Activated T-helper 2 cell treated with anti-CD3 and anti-CD28 coated beads, Interferon-gamma antibody, Interleukin-2, Interleukin-4, amounts not matched to agents 10 μg/mL and 5 μg/mL and 100 μg/mL, durations not matched to agents 14 hours and 24 hours and 36 hours (primary cell): ENCODE measurements at regions not wholly inside any gene's neighbourhood (a gene's known extent, or its start where the extent isn't known, plus 50 kb on each side); places are given as distances from the start of the nearest gene placed in this dataset.

Experiments used
- DNase-seq: peaks from one replicate; pipeline ENCODE4 v3.0.0; 2021; ENCODE audit warnings: low spot score
- H3K27ac Mint-ChIP-seq: one replicate; pipeline ENCODE4 v1.8.0; 2021; ENCODE audit warnings: mixed read lengths
- H3K27me3 Mint-ChIP-seq: one replicate; pipeline ENCODE4 v1.8.0; 2021; ENCODE audit warnings: low read depth, mixed read lengths
- H3K36me3 Mint-ChIP-seq: one replicate; pipeline ENCODE4 v1.8.0; 2021; ENCODE audit warnings: low read depth, mixed read lengths
- H3K4me1 Mint-ChIP-seq: one replicate; pipeline ENCODE4 v1.8.0; 2021; ENCODE audit warnings: low read depth, mixed read lengths
- H3K4me3 Mint-ChIP-seq: one replicate; pipeline ENCODE4 v1.8.0; 2021; ENCODE audit warnings: low read depth, mild to moderate bottlenecking, moderate library complexity, mixed read lengths
- H3K9me3 Mint-ChIP-seq: one replicate; pipeline ENCODE4 v1.8.0; 2021; ENCODE audit warnings: mixed read lengths
- intact Hi-C: fragments of 100-400 bp; cut with micrococcal nuclease; formaldehyde crosslinking; loops from one replicate; pipeline ENCODE4 v1.15.1; 2023

GRCh38 chr15:95887666-95888390 is 442.7 kb upstream of the NR2F2 start:
- Mint-ChIP-seq H3K9me3 (no peaks in the 10 kb centered on the region), H3K27ac (no peak overlapping the region), H3K27me3 (peaks cover 14% of the 10 kb centered on the region), H3K36me3 (no peaks in the 10 kb centered on the region), H3K4me1 (no peaks in the 10 kb centered on the region), H3K4me3 (no peak overlapping the region)
- intact Hi-C loops, result no loop called here
- DNase-seq, result no peak

GRCh38 chr15:95888762-95889161 is 441.7 kb upstream of the NR2F2 start:
- H3K27me3 Mint-ChIP-seq, result peaks cover 17% of the 10 kb centered on the region
- H3K27ac Mint-ChIP-seq, result no peak overlapping the region
- H3K4me1 Mint-ChIP-seq, result no peaks in the 10 kb centered on the region
- H3K4me3 Mint-ChIP-seq, result no peak overlapping the region
- no peaks in the 10 kb centered on the region for H3K9me3 Mint-ChIP-seq
- H3K36me3 Mint-ChIP-seq, result no peaks in the 10 kb centered on the region
- no peak for DNase-seq
- intact Hi-C loops, result no loop called here

- Mint-ChIP-seq H3K4me1 (no peaks in the 10 kb centered on the region), H3K27me3 (peaks cover 11% of the 10 kb centered on the region), H3K36me3 (no peaks in the 10 kb centered on the region), H3K9me3 (no peaks in the 10 kb centered on the region), H3K4me3 (no peak overlapping the region), H3K27ac (no peak overlapping the region)
- DNase-seq, result no peak
- intact Hi-C loops, result no loop called here
These were observed 436.0 kb upstream of the NR2F2 start for GRCh38 chr15:95894407-95894956.

GRCh38 chr15:95895508-95895907 is 435.0 kb upstream of the NR2F2 start:
- Mint-ChIP-seq H3K36me3 (no peaks in the 10 kb centered on the region), H3K27ac (no peak overlapping the region), H3K4me3 (no peak overlapping the region), H3K9me3 (no peaks in the 10 kb centered on the region), H3K27me3 (peaks cover 9% of the 10 kb centered on the region), H3K4me1 (no peaks in the 10 kb centered on the region)
- intact Hi-C loops, result no loop called here
- DNase-seq, result no peak

GRCh38 chr15:95897651-95898050 is 432.8 kb upstream of the NR2F2 start:
- no peaks in the 10 kb centered on the region for H3K4me1 Mint-ChIP-seq
- no peak overlapping the region for H3K27ac Mint-ChIP-seq
- H3K4me3 Mint-ChIP-seq, result no peak overlapping the region
- intact Hi-C loops, result no loop called here
- DNase-seq, result no peak
- H3K36me3 Mint-ChIP-seq, result no peaks in the 10 kb centered on the region
- H3K27me3 Mint-ChIP-seq, result peaks cover 13% of the 10 kb centered on the region
- no peaks in the 10 kb centered on the region for H3K9me3 Mint-ChIP-seq

GRCh38 chr15:95898761-95899160 is 431.7 kb upstream of the NR2F2 start:
- no peak for DNase-seq
- Mint-ChIP-seq H3K27me3 (peaks cover 11% of the 10 kb centered on the region), H3K9me3 (no peaks in the 10 kb centered on the region), H3K4me3 (no peak overlapping the region), H3K4me1 (no peaks in the 10 kb centered on the region), H3K27ac (no peak overlapping the region), H3K36me3 (no peaks in the 10 kb centered on the region)
- intact Hi-C loops, result no loop called here

GRCh38 chr15:95901271-95901670 is 429.2 kb upstream of the NR2F2 start:
- intact Hi-C loops, result no loop called here
- H3K9me3 Mint-ChIP-seq, result no peaks in the 10 kb centered on the region
- no peaks in the 10 kb centered on the region for H3K36me3 Mint-ChIP-seq
- no peak overlapping the region for H3K4me3 Mint-ChIP-seq
- no peak for DNase-seq
- peaks cover 7% of the 10 kb centered on the region for H3K27me3 Mint-ChIP-seq
- no peaks in the 10 kb centered on the region for H3K4me1 Mint-ChIP-seq
- no peak overlapping the region for H3K27ac Mint-ChIP-seq

GRCh38 chr15:95902606-95903005 is 427.9 kb upstream of the NR2F2 start:
- H3K27ac Mint-ChIP-seq, result no peak overlapping the region
- no peak for DNase-seq
- no peaks in the 10 kb centered on the region for H3K9me3 Mint-ChIP-seq
- intact Hi-C loops, result no loop called here
- H3K4me3 Mint-ChIP-seq, result no peak overlapping the region
- H3K4me1 Mint-ChIP-seq, result no peaks in the 10 kb centered on the region
- no peaks in the 10 kb centered on the region for H3K36me3 Mint-ChIP-seq
- H3K27me3 Mint-ChIP-seq, result peaks cover 10% of the 10 kb centered on the region

GRCh38 chr15:95903352-95903751 is 427.1 kb upstream of the NR2F2 start:
- Mint-ChIP-seq H3K27ac (no peak overlapping the region), H3K4me1 (no peaks in the 10 kb centered on the region), H3K36me3 (no peaks in the 10 kb centered on the region), H3K4me3 (no peak overlapping the region), H3K9me3 (no peaks in the 10 kb centered on the region), H3K27me3 (peaks cover 10% of the 10 kb centered on the region)
- DNase-seq, result no peak
- intact Hi-C loops, result no loop called here

GRCh38 chr15:95910643-95911212 is 419.8 kb upstream of the NR2F2 start:
- Mint-ChIP-seq H3K27ac (no peak overlapping the region), H3K4me1 (no peaks in the 10 kb centered on the region), H3K9me3 (no peaks in the 10 kb centered on the region), H3K36me3 (no peaks in the 10 kb centered on the region), H3K27me3 (peaks cover 13% of the 10 kb centered on the region), H3K4me3 (no peak overlapping the region)
- DNase-seq, result no peak
- intact Hi-C loops, result no loop called here

- no peak overlapping the region for H3K4me3 Mint-ChIP-seq
- DNase-seq, result no peak
- no peaks in the 10 kb centered on the region for H3K9me3 Mint-ChIP-seq
- intact Hi-C loops, result no loop called here
- H3K27me3 Mint-ChIP-seq, result peaks cover 14% of the 10 kb centered on the region
- H3K4me1 Mint-ChIP-seq, result no peaks in the 10 kb centered on the region
- H3K36me3 Mint-ChIP-seq, result no peaks in the 10 kb centered on the region
- H3K27ac Mint-ChIP-seq, result no peak overlapping the region
These were observed 418.8 kb upstream of the NR2F2 start for GRCh38 chr15:95911570-95912279.

- intact Hi-C loops, result no loop called here
- Mint-ChIP-seq H3K4me3 (no peak overlapping the region), H3K4me1 (no peaks in the 10 kb centered on the region), H3K36me3 (no peaks in the 10 kb centered on the region), H3K27ac (no peak overlapping the region), H3K27me3 (peaks cover 11% of the 10 kb centered on the region), H3K9me3 (no peaks in the 10 kb centered on the region)
- no peak for DNase-seq
These were observed 418.2 kb upstream of the NR2F2 start for GRCh38 chr15:95912280-95912625.

GRCh38 chr15:95912728-95913127 is 417.8 kb upstream of the NR2F2 start:
- Mint-ChIP-seq H3K27ac (no peak overlapping the region), H3K4me1 (no peaks in the 10 kb centered on the region), H3K27me3 (peaks cover 10% of the 10 kb centered on the region), H3K4me3 (no peak overlapping the region), H3K9me3 (no peaks in the 10 kb centered on the region), H3K36me3 (no peaks in the 10 kb centered on the region)
- intact Hi-C loops, result no loop called here
- no peak for DNase-seq
